ENCODE measurements at regions not wholly inside any gene's neighbourhood (a gene's known extent, or its start where the extent isn't known, plus 50 kb on each side); places are given as distances from the start of the nearest gene placed in this dataset.

DNA sequence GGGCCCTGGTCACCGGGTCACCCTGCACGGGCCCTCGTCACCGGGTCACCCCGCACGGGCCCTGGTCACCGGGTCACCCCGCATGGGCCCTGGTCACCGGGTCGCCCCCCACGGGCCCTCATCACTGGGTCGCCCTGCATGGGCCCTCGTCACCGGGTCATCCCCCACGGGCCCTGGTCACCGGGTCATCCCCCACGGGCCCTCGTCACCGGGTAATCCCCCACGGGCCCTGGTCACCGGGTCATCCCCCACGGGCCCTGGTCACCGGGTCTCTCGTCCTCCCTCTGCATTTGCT, 77.6 kb downstream of the RIPK4 start:
- TF ChIP-seq, protein P1, sequence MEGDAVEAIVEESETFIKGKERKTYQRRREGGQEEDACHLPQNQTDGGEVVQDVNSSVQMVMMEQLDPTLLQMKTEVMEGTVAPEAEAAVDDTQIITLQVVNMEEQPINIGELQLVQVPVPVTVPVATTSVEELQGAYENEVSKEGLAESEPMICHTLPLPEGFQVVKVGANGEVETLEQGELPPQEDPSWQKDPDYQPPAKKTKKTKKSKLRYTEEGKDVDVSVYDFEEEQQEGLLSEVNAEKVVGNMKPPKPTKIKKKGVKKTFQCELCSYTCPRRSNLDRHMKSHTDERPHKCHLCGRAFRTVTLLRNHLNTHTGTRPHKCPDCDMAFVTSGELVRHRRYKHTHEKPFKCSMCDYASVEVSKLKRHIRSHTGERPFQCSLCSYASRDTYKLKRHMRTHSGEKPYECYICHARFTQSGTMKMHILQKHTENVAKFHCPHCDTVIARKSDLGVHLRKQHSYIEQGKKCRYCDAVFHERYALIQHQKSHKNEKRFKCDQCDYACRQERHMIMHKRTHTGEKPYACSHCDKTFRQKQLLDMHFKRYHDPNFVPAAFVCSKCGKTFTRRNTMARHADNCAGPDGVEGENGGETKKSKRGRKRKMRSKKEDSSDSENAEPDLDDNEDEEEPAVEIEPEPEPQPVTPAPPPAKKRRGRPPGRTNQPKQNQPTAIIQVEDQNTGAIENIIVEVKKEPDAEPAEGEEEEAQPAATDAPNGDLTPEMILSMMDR (conservative IDR thresholded peaks at IDR 0.05) = no peak
- Mint-ChIP-seq H3K9me3 (no peaks in the 10 kb centered on the region), H3K36me3 (no peaks in the 10 kb centered on the region), H3K27me3 (no peaks in the 10 kb centered on the region), H3K27ac (no peak overlapping the region), H3K4me1 (ENCODE audit: unreplicated experiment) (peaks cover 15% of the 10 kb centered on the region), H3K4me3 (no peak overlapping the region)
- DNase-seq (ENCODE audit: extremely low spot score, unreplicated experiment) = no peak

DNA sequence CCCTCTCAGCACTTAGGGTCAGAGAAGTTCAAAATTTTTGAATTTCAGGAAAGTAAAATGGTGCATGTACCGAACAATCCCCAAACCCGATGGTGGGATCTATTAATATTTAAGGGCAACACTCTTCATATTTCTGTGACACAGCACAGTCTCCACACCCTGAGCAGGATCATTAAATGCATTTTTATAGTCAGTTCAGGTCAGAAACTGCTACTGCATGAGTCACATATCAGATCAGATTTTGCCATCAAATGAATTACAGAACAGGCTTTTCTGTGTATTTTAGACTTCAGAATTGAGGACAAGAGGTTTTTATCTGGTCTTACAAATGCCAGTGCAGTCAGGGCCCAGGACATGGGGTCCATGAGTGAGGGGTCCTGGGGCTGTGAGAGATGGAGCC, 79.2 kb downstream of the RIPK4 start:
- TF ChIP-seq, protein P1 (conservative IDR thresholded peaks at IDR 0.05) = no peak
- no peak for DNase-seq (ENCODE audit: extremely low spot score, unreplicated experiment)
- Mint-ChIP-seq H3K36me3 (no peaks in the 10 kb centered on the region), H3K4me3 (no peak overlapping the region), H3K9me3 (no peaks in the 10 kb centered on the region), H3K27ac (peak overlapping the region; percentile 36), H3K4me1 (ENCODE audit: unreplicated experiment) (peaks cover 25% of the 10 kb centered on the region), H3K27me3 (no peaks in the 10 kb centered on the region)

DNA sequence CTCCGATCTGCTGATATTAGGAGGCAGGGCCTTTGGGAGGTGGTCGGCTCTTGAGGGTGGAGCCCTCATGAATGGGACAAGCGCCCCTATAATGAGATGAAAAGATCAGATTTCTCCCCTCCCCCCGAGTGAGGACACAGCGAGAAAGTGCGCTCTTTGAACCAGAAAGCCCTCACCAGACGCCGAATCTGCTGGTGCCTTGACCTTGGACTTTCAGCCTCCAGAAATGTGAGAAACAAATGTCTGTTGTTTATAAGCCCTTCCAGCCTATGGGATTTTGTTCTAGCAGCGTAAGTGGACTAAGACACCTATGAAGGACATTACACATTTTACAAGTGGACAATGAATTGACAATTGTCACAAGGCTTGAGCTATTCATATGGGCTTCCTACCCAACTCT, 80.2 kb downstream of the RIPK4 start:
- Mint-ChIP-seq H3K4me1 (ENCODE audit: unreplicated experiment) (peaks cover 30% of the 10 kb centered on the region), H3K4me3 (no peak overlapping the region), H3K36me3 (no peaks in the 10 kb centered on the region), H3K9me3 (no peaks in the 10 kb centered on the region), H3K27ac (peak overlapping the region; percentile 18), H3K27me3 (no peaks in the 10 kb centered on the region)
- TF ChIP-seq, protein P1 (conservative IDR thresholded peaks at IDR 0.05) = no peak
- no peak for DNase-seq (ENCODE audit: extremely low spot score, unreplicated experiment)

DNA sequence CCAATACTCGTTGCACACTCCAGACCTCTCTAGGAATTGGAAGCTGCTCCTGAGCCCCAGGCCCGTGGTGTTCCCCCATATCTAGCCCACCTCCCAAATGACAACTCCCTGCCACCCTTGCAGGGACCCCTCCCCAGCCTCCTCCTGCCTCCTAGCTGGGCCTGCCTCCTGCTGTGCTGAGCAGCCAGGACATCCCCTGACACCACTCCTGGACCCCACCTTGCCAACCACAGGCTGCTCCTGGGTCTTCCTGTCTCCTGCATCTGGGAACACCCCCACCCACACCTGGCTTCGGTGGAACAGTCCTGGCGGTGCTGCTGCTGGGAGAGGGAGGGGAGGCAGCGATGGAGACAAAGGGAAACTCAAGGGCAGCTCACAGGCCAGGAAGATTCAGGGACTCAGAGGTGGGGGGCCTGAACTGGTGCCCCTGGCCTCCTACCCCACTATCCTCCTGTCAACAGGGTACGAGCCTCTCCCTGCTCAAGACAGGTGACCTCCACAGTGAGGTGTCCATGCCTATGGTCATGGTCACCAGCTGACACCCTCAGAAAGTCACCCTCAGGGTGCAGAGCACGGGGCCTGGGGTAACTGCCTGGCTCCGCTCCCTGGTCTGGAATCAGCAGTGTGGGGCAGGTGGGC, 81.2 kb downstream of the RIPK4 start:
- H3K27ac Mint-ChIP-seq = peak overlapping the region; percentile 92

DNA sequence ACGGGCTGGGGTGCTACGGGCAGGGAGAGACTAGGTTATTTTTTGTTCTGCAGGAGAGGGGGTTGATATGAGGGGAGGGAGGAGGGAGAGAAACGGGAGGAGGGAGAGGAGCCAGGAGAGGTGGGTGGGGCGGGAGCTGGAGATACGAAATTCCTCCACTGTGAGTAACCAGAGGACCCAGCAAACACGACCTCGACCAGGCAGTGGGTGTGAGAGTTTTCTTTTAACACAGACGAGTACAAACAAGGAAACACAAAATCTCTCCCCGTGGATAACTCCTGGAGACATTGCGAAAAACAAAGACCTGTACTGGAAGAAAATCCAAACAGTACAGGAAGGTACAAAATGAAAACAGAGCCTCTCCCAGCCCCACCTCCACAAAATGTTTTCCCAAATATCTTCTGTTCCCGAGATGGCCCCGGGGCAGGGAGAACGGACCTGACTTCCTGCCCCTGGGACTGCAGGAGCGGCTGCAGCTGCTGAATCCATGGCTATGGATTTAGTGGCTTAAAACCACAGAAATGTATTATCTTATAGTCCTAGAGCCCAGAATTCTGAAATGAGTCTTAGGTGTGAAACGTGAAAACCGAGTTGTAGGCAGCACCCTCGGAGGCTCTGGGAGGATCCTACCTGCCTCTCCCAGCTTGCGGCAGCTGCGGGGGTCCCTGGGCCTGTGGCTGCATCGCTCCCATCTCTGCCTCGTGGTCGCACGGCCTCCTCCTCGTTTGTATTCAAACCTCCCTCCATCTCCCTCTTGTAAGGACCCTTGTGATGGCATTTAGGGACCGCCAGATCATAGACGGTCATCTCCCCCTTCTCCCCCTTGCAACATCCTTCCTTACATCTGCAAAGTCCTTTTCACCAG, 82.2 kb downstream of the RIPK4 start:
- peak overlapping the region; percentile 92 for H3K27ac Mint-ChIP-seq
- H3K27me3 Mint-ChIP-seq = no peaks in the 10 kb centered on the region
- peaks cover 34% of the 10 kb centered on the region for H3K4me1 Mint-ChIP-seq (ENCODE audit: unreplicated experiment)
- no peaks in the 10 kb centered on the region for H3K36me3 Mint-ChIP-seq
- no peaks in the 10 kb centered on the region for H3K9me3 Mint-ChIP-seq
- peak overlapping the region; percentile 45 for H3K4me3 Mint-ChIP-seq
- TF ChIP-seq, protein P1 (conservative IDR thresholded peaks at IDR 0.05) = no peak
- no peak for DNase-seq (ENCODE audit: extremely low spot score, unreplicated experiment)

More for the DNA sequence above, 81.2 kb downstream of the RIPK4 start:
- Mint-ChIP-seq H3K27me3 (no peaks in the 10 kb centered on the region), H3K4me3 (no peak overlapping the region), H3K4me1 (ENCODE audit: unreplicated experiment) (peaks cover 34% of the 10 kb centered on the region), H3K36me3 (no peaks in the 10 kb centered on the region), H3K9me3 (no peaks in the 10 kb centered on the region)
- DNase-seq (ENCODE audit: extremely low spot score, unreplicated experiment) = no peak
- TF ChIP-seq, protein P1 (conservative IDR thresholded peaks at IDR 0.05) = no peak
